HepG2 (cell line): ENCODE measurements at regions not wholly inside any gene's neighbourhood (a gene's known extent, or its start where the extent isn't known, plus 50 kb on each side); places are given as distances from the start of the nearest gene placed in this dataset.
A peak's percentile ranks its signal among the peaks of the same experiment; 100 is the strongest.

Experiments used
- ATAC-seq: fragments of 200-7000 bp; cut with Tn5 transposase; 3 replicates; pipeline ENCODE4 v1.9.1; 2020; ENCODE audit warnings: mild to moderate bottlenecking, moderate library complexity
- BruUV-seq: library from RNA; stranded (reverse); fragments of 400-500 nt; replicated peaks from 2 replicates; lab custom pipeline; 2021; lab: Mats Ljungman, UMichigan
- CTCF ChIA-PET: fragments of 300-600 bp; formaldehyde crosslinking; extraction: SDS; loops from one replicate; lab custom pipeline; 2021; ENCODE audit warnings: low total read pairs, inconsistent platforms, low intra/inter-chr PET ratio; lab: Yijun Ruan, JAX
- POLR2A ChIA-PET: fragments of 350-600 bp; sonication (Branson Sonifier 250); formaldehyde crosslinking; loops from one replicate; lab custom pipeline; 2020; ENCODE audit warnings: antibody characterized with exemption, inconsistent platforms; lab: Yijun Ruan, JAX
- DNase-seq: peaks from one replicate; pipeline ENCODE4 v3.0.0-alpha.2; 2015; ENCODE audit warnings: low spot score
- FAIRE-seq: peaks from 3 replicates; lab custom pipeline; 2011; peaks lifted over from hg19 to GRCh38; lab: Jason Lieb, UNC
- H2AFZ ChIP-seq: one replicate; pipeline ENCODE4 v1.6.1; 2011; ENCODE audit warnings: low read length, inconsistent platforms
- H3K27ac ChIP-seq: fragments of 300-600 bp; 3 replicates; pipeline ENCODE4 v1.8.0; 2011; ENCODE audit warnings: mixed run types, mild to moderate bottlenecking, mixed read lengths, low read length, inconsistent platforms; ENCODE audit not compliant: insufficient read depth; ENCODE audit errors: extremely low read length
- H3K27me3 ChIP-seq, 2 experiments: fragments of 200-600 bp in 1 of 2; 2 replicates in 1 of 2; 3 replicates in 1 of 2; pipeline versions ENCODE4 v1.6.0 to v1.8.0; 2011; ENCODE audit warnings: low read length in 2 of 2, mild to moderate bottlenecking in 2 of 2, moderate library complexity in 2 of 2, inconsistent platforms in 1 of 2; ENCODE audit not compliant: insufficient read depth in 2 of 2, control insufficient read depth in 1 of 2
- H3K36me3 ChIP-seq, 2 experiments: fragments of 200-600 bp in 1 of 2; replicated peaks in 1 of 2; 2 replicates in 1 of 2; 3 replicates in 1 of 2; pipeline versions ENCODE4 v1.5.1 to v1.8.0; 2011; ENCODE audit warnings: low read length in 2 of 2, inconsistent platforms in 1 of 2; ENCODE audit not compliant: insufficient read depth in 2 of 2, control insufficient read depth in 1 of 2
- H3K4me1 ChIP-seq: 2 replicates; pipeline ENCODE4 v1.5.1; 2012; ENCODE audit warnings: low read length, inconsistent platforms; ENCODE audit not compliant: insufficient read depth
- H3K4me2 ChIP-seq: 2 replicates; pipeline ENCODE4 v1.6.0; 2011; ENCODE audit warnings: low read depth, low read length, inconsistent platforms
- H3K4me3 ChIP-seq, 3 experiments: fragments of 200-600 bp in 1 of 3; sonication (generic), shearing (Covaris generic) in 1 of 3; replicated peaks in 1 of 3; 2 replicates each; pipeline ENCODE4 v1.5.1; 2011 to 2016; ENCODE audit warnings: low read length in 3 of 3, inconsistent platforms in 2 of 3, low read depth in 2 of 3, mild to moderate bottlenecking in 2 of 3, control low read depth in 1 of 3, mixed read lengths in 1 of 3; ENCODE audit not compliant: insufficient read depth in 1 of 3
- H3K79me2 ChIP-seq: one replicate; pipeline ENCODE4 v1.6.1; 2011; ENCODE audit warnings: low read length, inconsistent platforms; ENCODE audit not compliant: insufficient read depth
- H3K9ac ChIP-seq: 2 replicates; pipeline ENCODE4 v1.6.0; 2011; ENCODE audit warnings: mild to moderate bottlenecking, low read depth, low read length, inconsistent platforms; ENCODE audit not compliant: insufficient read depth
- H3K9me3 ChIP-seq: 2 replicates; pipeline ENCODE4 v1.5.1; 2012; ENCODE audit warnings: mild to moderate bottlenecking, low read length
- H4K20me1 ChIP-seq: 2 replicates; pipeline ENCODE4 v1.6.0; 2011; ENCODE audit warnings: inconsistent platforms, mild to moderate bottlenecking, low read length, moderate library complexity; ENCODE audit not compliant: insufficient read depth
- GABPA ChIP-seq, 2 experiments: IDR thresholded peaks; 2 replicates each; pipeline ENCODE4 v1.6.1; 2011 to 2016; ENCODE audit warnings: low read depth in 2 of 2, low read length in 1 of 2, missing biosample characterization in 1 of 2, missing genetic modification characterization in 1 of 2
- LCORL ChIP-seq, 2 experiments: fragments of 450-650 bp in 1 of 2; sonication (generic) in 1 of 2; formaldehyde crosslinking in 1 of 2; IDR thresholded peaks; 2 replicates each; pipeline versions ENCODE4 v1.5.0 to v1.6.1; 2017 to 2020; ENCODE audit warnings: antibody characterized with exemption in 1 of 2, missing genetic modification reagents in 1 of 2
- MLLT10 ChIP-seq: sonication (generic); formaldehyde crosslinking; IDR thresholded peaks from 2 replicates; pipeline ENCODE4 v1.4.0; 2020; ENCODE audit warnings: missing genetic modification reagents
- PAF1 ChIP-seq: IDR thresholded peaks from 2 replicates; pipeline ENCODE4 v1.6.1; 2016; ENCODE audit warnings: missing genetic modification reagents, missing compliant biosample characterization
- PRPF4 ChIP-seq: fragments of 200-400 bp; formaldehyde crosslinking; IDR thresholded peaks from 2 replicates; pipeline ENCODE4 v1.6.1; 2016; ENCODE audit warnings: low read length, low read depth; ENCODE audit not compliant: poor library complexity, severe bottlenecking
- SCMH1 ChIP-seq: sonication (generic); formaldehyde crosslinking; IDR thresholded peaks from 2 replicates; pipeline ENCODE4 v1.9.0; 2021; ENCODE audit warnings: missing genetic modification reagents, mild to moderate bottlenecking, borderline replicate concordance
- SPEN ChIP-seq: sonication (generic); formaldehyde crosslinking; IDR thresholded peaks from 2 replicates; pipeline ENCODE4 v1.5.1; 2020; ENCODE audit warnings: low read depth, mild to moderate bottlenecking, missing genetic modification reagents
- TBL1XR1 ChIP-seq: fragments of 150-350 bp; IDR thresholded peaks from 2 replicates; pipeline ENCODE4 v1.6.1; 2014; ENCODE audit warnings: borderline replicate concordance, low read length; ENCODE audit not compliant: partially characterized antibody
- U2AF2 ChIP-seq: fragments of 200-400 bp; formaldehyde crosslinking; IDR thresholded peaks from 2 replicates; pipeline ENCODE4 v1.6.1; 2017; ENCODE audit warnings: low read depth, mild to moderate bottlenecking, low read length
- ZNF225 ChIP-seq: sonication (generic); formaldehyde crosslinking; IDR thresholded peaks from 2 replicates; pipeline ENCODE4 v1.4.0; 2020; ENCODE audit warnings: mild to moderate bottlenecking, missing genetic modification reagents
- ZNF33A ChIP-seq: sonication (generic); formaldehyde crosslinking; IDR thresholded peaks from 2 replicates; pipeline ENCODE4 v1.5.1; 2020; ENCODE audit warnings: missing genetic modification reagents, mild to moderate bottlenecking, moderate library complexity, borderline replicate concordance
- ZNF44 ChIP-seq: sonication (generic); formaldehyde crosslinking; IDR thresholded peaks from 2 replicates; pipeline ENCODE4 v1.5.1; 2020; ENCODE audit warnings: mild to moderate bottlenecking, missing genetic modification reagents
- ZNF776 ChIP-seq: sonication (generic); formaldehyde crosslinking; IDR thresholded peaks from 2 replicates; pipeline ENCODE4 v1.4.0; 2020; ENCODE audit warnings: mild to moderate bottlenecking, missing genetic modification reagents
- ZNF782 ChIP-seq: sonication (generic); formaldehyde crosslinking; IDR thresholded peaks from 2 replicates; pipeline ENCODE4 v1.4.0; 2020; ENCODE audit warnings: missing genetic modification reagents, mild to moderate bottlenecking, borderline replicate concordance
- WGBS: methylation state at CpG from one replicate; pipeline ENCODE4 v1.1.6; 2017; ENCODE audit warnings: low lambda C conversion rate; 5-methylcytosine and 5-hydroxymethylcytosine counted together
- in situ Hi-C: cut with HindIII; loops from 2 replicates; pipeline ENCODE4 v1.10.0; 2017; ENCODE audit warnings: low pct_unique_long_range_greater_than_20kb; ENCODE audit not compliant: extremely low pct_ligation_motif_present
- intact Hi-C: fragments of 100-400 bp; cut with micrococcal nuclease; formaldehyde crosslinking; loops from one replicate; pipeline ENCODE4 v1.10.0; 2022; ENCODE audit not compliant: unreplicated experiment
- TF ChIP-seq, protein P1 (sequence below), 2 experiments: fragments of 450-650 bp in 1 of 2; sonication (generic) in 1 of 2; formaldehyde crosslinking; IDR thresholded peaks; 2 replicates each; pipeline versions ENCODE4 v1.5.0 to v1.8.0; 2020 to 2022; ENCODE audit warnings: mild to moderate bottlenecking in 1 of 2, missing genetic modification reagents in 1 of 2
- TF ChIP-seq, protein P2 (sequence below): sonication (generic); formaldehyde crosslinking; IDR thresholded peaks from 2 replicates; pipeline ENCODE4 v1.8.1; 2023; ENCODE audit warnings: mild to moderate bottlenecking, moderate library complexity, missing genetic modification reagents
- TF ChIP-seq, protein P3 (sequence below): sonication (generic); formaldehyde crosslinking; IDR thresholded peaks from 2 replicates; pipeline ENCODE4 v1.4.0; 2020; ENCODE audit warnings: missing genetic modification reagents, borderline replicate concordance
- TF ChIP-seq, protein P4 (sequence below): sonication (generic); formaldehyde crosslinking; IDR thresholded peaks from 2 replicates; pipeline ENCODE4 v1.8.0; 2022; ENCODE audit warnings: low read depth, missing genetic modification reagents

DNA sequence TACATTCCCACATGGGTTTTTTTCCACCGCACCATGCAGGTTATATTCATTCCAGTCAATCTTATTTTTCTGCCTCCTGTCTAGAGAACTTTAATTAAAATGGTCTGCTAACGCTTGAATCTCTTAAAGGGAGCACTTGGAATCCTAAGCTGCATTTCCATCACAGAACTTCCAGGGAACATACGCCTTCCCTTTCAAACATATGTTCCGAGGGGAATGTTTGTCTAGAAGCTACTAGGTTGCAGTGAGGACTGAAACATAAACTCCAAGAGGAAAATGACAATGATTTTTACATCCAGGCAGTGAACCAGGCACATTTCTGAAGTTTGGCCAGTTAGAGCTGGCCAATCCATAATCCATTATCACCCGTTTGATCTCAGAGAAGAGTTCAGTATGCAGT lies 375.5 kb upstream of the NRP1 start:
- no peak for FAIRE-seq
- Histone ChIP-seq H3K9ac (no peak overlapping the region), H3K36me3 (no peaks in the 10 kb centered on the region), H3K27ac (no peak overlapping the region), H4K20me1 (no peaks in the 10 kb centered on the region), H3K79me2 (no peaks in the 10 kb centered on the region), H3K27me3 (no peaks in the 10 kb centered on the region), H3K4me3 (no peak overlapping the region), H2AFZ (peak overlapping the region; percentile 44), H3K4me2 (no peak overlapping the region), H3K4me1 (no peaks in the 10 kb centered on the region), H3K9me3 (no peaks in the 10 kb centered on the region)
- no peak for DNase-seq
- in situ Hi-C loops: no loop called here
- POLR2A ChIA-PET: no interaction called here
- CTCF ChIA-PET: no interaction called here
- no peak for ATAC-seq
- BruUV-seq: no TSS peak
- intact Hi-C loops: no loop called here
- WGBS: 69% methylated on average over 5 of the region's 5 CpGs
- TF ChIP-seq SCMH1 (CRISPR knock-in tag) (no peak), ZNF776 (CRISPR knock-in tag) (no peak), SPEN (CRISPR knock-in tag) (no peak), GABPA (IDR thresholded peaks at IDR 0.05; ENCODE audit: low read depth, low read length) (no peak), GABPA (CRISPR knock-in tag; IDR thresholded peaks at IDR 0.05; ENCODE audit: low read depth) (no peak), U2AF2 (no peak), PRPF4 (no peak), ZNF782 (no peak), TBL1XR1 (no peak), ZNF33A (CRISPR knock-in tag) (no peak), LCORL (IDR thresholded peaks at IDR 0.05) (no peak), LCORL (CRISPR knock-in tag; IDR thresholded peaks at IDR 0.05) (no peak), PAF1 (CRISPR knock-in tag) (no peak), MLLT10 (CRISPR knock-in tag) (no peak), ZNF225 (CRISPR knock-in tag) (no peak), ZNF44 (CRISPR knock-in tag) (no peak)
- TF ChIP-seq, protein P1, sequence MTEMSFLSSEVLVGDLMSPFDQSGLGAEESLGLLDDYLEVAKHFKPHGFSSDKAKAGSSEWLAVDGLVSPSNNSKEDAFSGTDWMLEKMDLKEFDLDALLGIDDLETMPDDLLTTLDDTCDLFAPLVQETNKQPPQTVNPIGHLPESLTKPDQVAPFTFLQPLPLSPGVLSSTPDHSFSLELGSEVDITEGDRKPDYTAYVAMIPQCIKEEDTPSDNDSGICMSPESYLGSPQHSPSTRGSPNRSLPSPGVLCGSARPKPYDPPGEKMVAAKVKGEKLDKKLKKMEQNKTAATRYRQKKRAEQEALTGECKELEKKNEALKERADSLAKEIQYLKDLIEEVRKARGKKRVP (CRISPR knock-in tag; IDR thresholded peaks at IDR 0.05): no peak
- TF ChIP-seq, protein P2, sequence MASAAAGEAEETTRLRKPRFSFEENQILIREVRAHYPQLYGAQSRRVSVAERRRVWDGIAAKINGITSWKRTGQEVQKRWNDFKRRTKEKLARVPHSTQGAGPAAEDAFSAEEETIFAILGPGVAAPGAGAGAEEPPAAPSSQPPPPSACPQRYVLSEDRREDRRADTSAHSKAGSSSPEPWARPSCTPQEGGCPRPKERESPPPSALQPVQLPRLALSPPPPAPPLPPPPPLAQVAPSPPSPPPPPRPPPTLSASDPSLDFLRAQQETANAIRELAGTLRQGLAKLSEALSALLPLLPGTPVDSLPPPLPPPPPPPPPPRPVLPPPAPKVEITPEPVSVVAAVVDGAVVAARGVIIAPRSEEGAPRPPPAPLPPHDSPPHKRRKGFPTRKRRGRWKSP (CRISPR knock-in tag): no peak
- TF ChIP-seq, protein P3, sequence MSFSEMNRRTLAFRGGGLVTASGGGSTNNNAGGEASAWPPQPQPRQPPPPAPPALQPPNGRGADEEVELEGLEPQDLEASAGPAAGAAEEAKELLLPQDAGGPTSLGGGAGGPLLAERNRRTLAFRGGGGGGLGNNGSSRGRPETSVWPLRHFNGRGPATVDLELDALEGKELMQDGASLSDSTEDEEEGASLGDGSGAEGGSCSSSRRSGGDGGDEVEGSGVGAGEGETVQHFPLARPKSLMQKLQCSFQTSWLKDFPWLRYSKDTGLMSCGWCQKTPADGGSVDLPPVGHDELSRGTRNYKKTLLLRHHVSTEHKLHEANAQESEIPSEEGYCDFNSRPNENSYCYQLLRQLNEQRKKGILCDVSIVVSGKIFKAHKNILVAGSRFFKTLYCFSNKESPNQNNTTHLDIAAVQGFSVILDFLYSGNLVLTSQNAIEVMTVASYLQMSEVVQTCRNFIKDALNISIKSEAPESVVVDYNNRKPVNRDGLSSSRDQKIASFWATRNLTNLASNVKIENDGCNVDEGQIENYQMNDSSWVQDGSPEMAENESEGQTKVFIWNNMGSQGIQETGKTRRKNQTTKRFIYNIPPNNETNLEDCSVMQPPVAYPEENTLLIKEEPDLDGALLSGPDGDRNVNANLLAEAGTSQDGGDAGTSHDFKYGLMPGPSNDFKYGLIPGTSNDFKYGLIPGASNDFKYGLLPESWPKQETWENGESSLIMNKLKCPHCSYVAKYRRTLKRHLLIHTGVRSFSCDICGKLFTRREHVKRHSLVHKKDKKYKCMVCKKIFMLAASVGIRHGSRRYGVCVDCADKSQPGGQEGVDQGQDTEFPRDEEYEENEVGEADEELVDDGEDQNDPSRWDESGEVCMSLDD: no peak
- TF ChIP-seq, protein P4, sequence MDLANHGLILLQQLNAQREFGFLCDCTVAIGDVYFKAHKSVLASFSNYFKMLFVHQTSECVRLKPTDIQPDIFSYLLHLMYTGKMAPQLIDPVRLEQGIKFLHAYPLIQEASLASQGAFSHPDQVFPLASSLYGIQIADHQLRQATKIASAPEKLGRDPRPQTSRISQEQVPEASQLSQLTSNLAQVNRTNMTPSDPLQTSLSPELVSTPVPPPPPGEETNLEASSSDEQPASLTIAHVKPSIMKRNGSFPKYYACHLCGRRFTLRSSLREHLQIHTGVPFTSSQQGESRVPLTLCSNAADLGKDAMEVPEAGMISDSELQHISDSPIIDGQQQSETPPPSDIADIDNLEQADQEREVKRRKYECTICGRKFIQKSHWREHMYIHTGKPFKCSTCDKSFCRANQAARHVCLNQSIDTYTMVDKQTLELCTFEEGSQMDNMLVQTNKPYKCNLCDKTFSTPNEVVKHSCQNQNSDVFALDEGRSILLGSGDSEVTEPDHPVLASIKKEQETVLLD: no peak
